Neural cell (in vitro differentiated cells): ENCODE measurements at regions not wholly inside any gene's neighbourhood (a gene's known extent, or its start where the extent isn't known, plus 50 kb on each side); places are given as distances from the start of the nearest gene placed in this dataset.

Experiments
- H2AFZ ChIP-seq: fragments of 200-600, 300-800 bp; sonication (generic), shearing (Covaris generic); 2 replicates; pipeline ENCODE4 v1.6.0; 2014; ENCODE audit warnings: low read depth, mild to moderate bottlenecking, antibody characterized with exemption, low read length, moderate library complexity
- H3F3A ChIP-seq: fragments of 200-600 bp; shearing (Covaris generic); 2 replicates; pipeline ENCODE4 v1.6.1; 2016; ENCODE audit warnings: mild to moderate bottlenecking, moderate library complexity, mixed read lengths, antibody characterized with exemption, low read length; ENCODE audit not compliant: insufficient read depth, poor library complexity, severe bottlenecking
- H3K27ac ChIP-seq: fragments of 200-600, 300-800 bp; sonication (generic), shearing (Covaris generic); 2 replicates; pipeline ENCODE4 v1.5.1; 2014; ENCODE audit warnings: mild to moderate bottlenecking, low read length, moderate library complexity
- H3K27me3 ChIP-seq: fragments of 300-800, 200-600 bp; sonication (generic), shearing (Covaris generic); 2 replicates; pipeline ENCODE4 v1.6.0; 2014; ENCODE audit warnings: mild to moderate bottlenecking, low read depth, low read length, moderate library complexity; ENCODE audit not compliant: insufficient read depth
- H3K36me3 ChIP-seq: fragments of 300-800, 200-600 bp; sonication (generic), shearing (Covaris generic); 2 replicates; pipeline ENCODE4 v1.5.1; 2014; ENCODE audit warnings: mild to moderate bottlenecking, antibody characterized with exemption, low read length, moderate library complexity; ENCODE audit not compliant: insufficient read depth
- H3K4me2 ChIP-seq: fragments of 300-800, 200-600 bp; sonication (generic), shearing (Covaris generic); 2 replicates; pipeline ENCODE4 v1.6.0; 2014; ENCODE audit warnings: mild to moderate bottlenecking, low read length
- H3K4me3 ChIP-seq: fragments of 300-800, 200-600 bp; sonication (generic), shearing (Covaris generic); 2 replicates; pipeline ENCODE4 v1.5.1; 2014; ENCODE audit warnings: mild to moderate bottlenecking, low read length, moderate library complexity
- H3K79me2 ChIP-seq: fragments of 200-600 bp; shearing (Covaris generic); replicated peaks from 2 replicates; pipeline ENCODE4 v1.6.0; 2014; ENCODE audit warnings: mild to moderate bottlenecking, low read length, moderate library complexity; ENCODE audit not compliant: insufficient read depth
- H3K9ac ChIP-seq: fragments of 300-800, 200-600 bp; sonication (generic), shearing (Covaris generic); 2 replicates; pipeline ENCODE4 v1.6.1; 2016; ENCODE audit warnings: mild to moderate bottlenecking, low read length, mixed read lengths
- H3K9me2 ChIP-seq: fragments of 200-600 bp; shearing (Covaris generic); 2 replicates; pipeline ENCODE4 v1.6.1; 2016; ENCODE audit warnings: mild to moderate bottlenecking, low read length, mixed read lengths; ENCODE audit not compliant: insufficient read depth
- H3K9me3 ChIP-seq: fragments of 200-600, 300-800 bp; sonication (generic), shearing (Covaris generic); 2 replicates; pipeline ENCODE4 v1.6.1; 2016; ENCODE audit warnings: mild to moderate bottlenecking, mixed run types, low read length, moderate library complexity, mixed read lengths
- H4K20me1 ChIP-seq: fragments of 200-600 bp; shearing (Covaris generic); 2 replicates; pipeline ENCODE4 v1.6.1; 2016; ENCODE audit warnings: mild to moderate bottlenecking, mixed run types; ENCODE audit not compliant: insufficient read depth
- EP300 ChIP-seq: fragments of 450-650 bp; conservative IDR thresholded peaks from 2 replicates; pipeline ENCODE4 v1.6.1; 2014; ENCODE audit warnings: antibody characterized with exemption, mild to moderate bottlenecking, moderate library complexity; ENCODE audit not compliant: poor library complexity, severe bottlenecking
- EZH2 ChIP-seq: fragments of 200-600, 300-800 bp; shearing (Covaris generic), sonication (generic); IDR thresholded peaks from 2 replicates; pipeline ENCODE4 v1.6.1; 2014; ENCODE audit warnings: antibody characterized with exemption, low read length, borderline replicate concordance, mild to moderate bottlenecking; ENCODE audit not compliant: insufficient read depth, poor library complexity, severe bottlenecking
- MXI1 ChIP-seq: fragments of 450-650 bp; conservative IDR thresholded peaks from 2 replicates; pipeline ENCODE4 v1.6.1; 2014; ENCODE audit warnings: antibody characterized with exemption, mild to moderate bottlenecking; ENCODE audit not compliant: poor library complexity, severe bottlenecking
- POLR2AphosphoS5 ChIP-seq: IDR thresholded peaks from 2 replicates; pipeline ENCODE4 v1.6.1; 2012
- RAD21 ChIP-seq: fragments of 450-650 bp; conservative IDR thresholded peaks from 2 replicates; pipeline ENCODE4 v1.6.1; 2014; ENCODE audit warnings: antibody characterized with exemption, mild to moderate bottlenecking, moderate library complexity
- REST ChIP-seq: IDR thresholded peaks from 2 replicates; pipeline ENCODE4 v1.6.1; 2012; ENCODE audit warnings: borderline replicate concordance
- SMC3 ChIP-seq: fragments of 450-650 bp; conservative IDR thresholded peaks from 2 replicates; pipeline ENCODE4 v1.6.1; 2014; ENCODE audit warnings: antibody characterized with exemption, mild to moderate bottlenecking, moderate library complexity; ENCODE audit not compliant: poor library complexity
- TAF1 ChIP-seq: IDR thresholded peaks from 2 replicates; pipeline ENCODE4 v1.6.1; 2012; ENCODE audit warnings: low read depth
- TF ChIP-seq, protein P1 (sequence below): fragments of 450-650 bp; IDR thresholded peaks from 2 replicates; pipeline ENCODE4 v1.5.1; 2014; ENCODE audit warnings: antibody characterized with exemption, mild to moderate bottlenecking, moderate library complexity; ENCODE audit not compliant: poor library complexity, severe bottlenecking

DNA sequence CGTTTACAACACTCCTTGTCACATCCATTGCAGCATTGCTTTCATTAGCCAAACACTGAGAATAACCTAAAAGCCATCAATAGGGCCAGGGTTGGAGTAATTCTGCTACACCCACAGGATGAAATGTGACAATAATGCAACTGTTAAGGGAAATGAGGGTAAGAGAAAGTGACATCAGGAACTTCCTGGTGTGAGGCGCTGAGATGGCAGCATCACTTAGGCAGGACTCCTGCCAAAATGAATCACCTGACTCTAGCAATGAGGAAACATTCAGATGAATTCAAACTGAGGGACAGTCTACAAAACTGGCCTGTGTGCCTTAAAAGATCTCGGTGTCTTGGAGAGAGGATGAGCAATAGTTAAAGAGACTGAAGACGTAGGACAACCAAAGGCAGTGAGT lies 115.6 kb upstream of the AGAP1 start:
- H3K79me2 ChIP-seq = no peaks in the 10 kb centered on the region
- H3K4me2 ChIP-seq = no peak overlapping the region
- no peak overlapping the region for H3K4me3 ChIP-seq
- H3K27me3 ChIP-seq = no peaks in the 10 kb centered on the region
- no peak overlapping the region for H3K9ac ChIP-seq
- no peaks in the 10 kb centered on the region for H3F3A ChIP-seq
- no peaks in the 10 kb centered on the region for H3K36me3 ChIP-seq
- H3K9me2 ChIP-seq = no peaks in the 10 kb centered on the region
- no peaks in the 10 kb centered on the region for H3K9me3 ChIP-seq
- no peak overlapping the region for H2AFZ ChIP-seq
- no peaks in the 10 kb centered on the region for H4K20me1 ChIP-seq
- TF ChIP-seq MXI1 (no peak), TAF1 (no peak), REST (no peak), SMC3 (no peak), POLR2AphosphoS5 (no peak), EZH2 (no peak)
- TF ChIP-seq, protein P1, sequence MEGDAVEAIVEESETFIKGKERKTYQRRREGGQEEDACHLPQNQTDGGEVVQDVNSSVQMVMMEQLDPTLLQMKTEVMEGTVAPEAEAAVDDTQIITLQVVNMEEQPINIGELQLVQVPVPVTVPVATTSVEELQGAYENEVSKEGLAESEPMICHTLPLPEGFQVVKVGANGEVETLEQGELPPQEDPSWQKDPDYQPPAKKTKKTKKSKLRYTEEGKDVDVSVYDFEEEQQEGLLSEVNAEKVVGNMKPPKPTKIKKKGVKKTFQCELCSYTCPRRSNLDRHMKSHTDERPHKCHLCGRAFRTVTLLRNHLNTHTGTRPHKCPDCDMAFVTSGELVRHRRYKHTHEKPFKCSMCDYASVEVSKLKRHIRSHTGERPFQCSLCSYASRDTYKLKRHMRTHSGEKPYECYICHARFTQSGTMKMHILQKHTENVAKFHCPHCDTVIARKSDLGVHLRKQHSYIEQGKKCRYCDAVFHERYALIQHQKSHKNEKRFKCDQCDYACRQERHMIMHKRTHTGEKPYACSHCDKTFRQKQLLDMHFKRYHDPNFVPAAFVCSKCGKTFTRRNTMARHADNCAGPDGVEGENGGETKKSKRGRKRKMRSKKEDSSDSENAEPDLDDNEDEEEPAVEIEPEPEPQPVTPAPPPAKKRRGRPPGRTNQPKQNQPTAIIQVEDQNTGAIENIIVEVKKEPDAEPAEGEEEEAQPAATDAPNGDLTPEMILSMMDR = no peak
- no peak overlapping the region for H3K27ac ChIP-seq

- H3K27me3 ChIP-seq = no peaks in the 10 kb centered on the region
- no peaks in the 10 kb centered on the region for H3K9me2 ChIP-seq
- no peaks in the 10 kb centered on the region for H3K36me3 ChIP-seq
- no peak overlapping the region for H2AFZ ChIP-seq
- H3K4me3 ChIP-seq = no peak overlapping the region
- H3K79me2 ChIP-seq = no peaks in the 10 kb centered on the region
- H4K20me1 ChIP-seq = no peaks in the 10 kb centered on the region
- H3K9me3 ChIP-seq = no peaks in the 10 kb centered on the region
- no peak overlapping the region for H3K27ac ChIP-seq
- no peaks in the 10 kb centered on the region for H3F3A ChIP-seq
- no peak overlapping the region for H3K4me2 ChIP-seq
- no peak overlapping the region for H3K9ac ChIP-seq
- TF ChIP-seq EP300 (no peak), POLR2AphosphoS5 (no peak), SMC3 (no peak), TAF1 (no peak), EZH2 (no peak), REST (no peak), MXI1 (no peak), RAD21 (no peak)
- TF ChIP-seq, protein P1 = no peak
Observed at GRCh38 chr2:235378944-235379343, 114.9 kb upstream of the AGAP1 start.
